Upper lobe of left lung (tissue), 6 donors: ENCODE measurements at regions not wholly inside any gene's neighbourhood (a gene's known extent, or its start where the extent isn't known, plus 50 kb on each side); places are given as distances from the start of the nearest gene placed in this dataset.
"Not testable (repeated sequence)": the region's sequence is repeated elsewhere in the genome, so short reads cannot be mapped to it uniquely, and the experiment has no call there.

Experiments used
- ATAC-seq, 2 donors: fragments of 200-7000 bp; cut with Tn5 transposase; one replicate each; pipeline ENCODE4 v1.9.1; 2022; ENCODE audit warnings: mild to moderate bottlenecking in 2 of 2, moderate library complexity in 2 of 2; ENCODE audit not compliant: low FRiP score in 2 of 2
- DNase-seq, 2 donors: peaks; one replicate each; pipeline ENCODE4 v3.0.0-alpha.2; 2019 to 2020
- H3K27ac ChIP-seq, 4 donors: fragments of 200-600 bp; sonication (generic); one replicate each; pipeline ENCODE4 v1.5.1; 2016 to 2019
- H3K27me3 ChIP-seq, 4 donors: fragments of 200-600 bp; sonication (generic); one replicate each; pipeline ENCODE4 v1.5.1; 2017 to 2019
- H3K36me3 ChIP-seq, 4 donors: fragments of 200-600 bp; sonication (generic); one replicate each; pipeline ENCODE4 v1.5.1; 2016 to 2019
- H3K4me1 ChIP-seq, 4 donors: fragments of 200-600 bp; sonication (generic); one replicate each; pipeline ENCODE4 v1.5.1; 2018 to 2019
- H3K4me3 ChIP-seq, 4 donors: fragments of 200-600 bp; sonication (generic); one replicate each; pipeline ENCODE4 v1.5.1; 2017 to 2019; ENCODE audit warnings: mild to moderate bottlenecking in 2 of 4, moderate library complexity in 1 of 4
- H3K9me3 ChIP-seq, 4 donors: fragments of 200-600 bp; sonication (generic); one replicate each; pipeline ENCODE4 v1.5.1; 2018 to 2019
- CTCF ChIP-seq, 6 experiments: fragments of 450-650 bp in 4 of 6; fragments of 200-600 bp in 2 of 6; sonication (generic) in 2 of 6; IDR thresholded peaks; one replicate each; pipeline ENCODE4 v1.5.1; 2016 to 2019; ENCODE audit warnings: antibody characterized with exemption in 6 of 6
- EP300 ChIP-seq, 4 donors: sonication (generic); formaldehyde crosslinking; IDR thresholded peaks; one replicate each; pipeline ENCODE4 v1.5.1; 2017; ENCODE audit warnings: antibody characterized with exemption in 4 of 4, control low read depth in 2 of 4
- POLR2A ChIP-seq, 4 donors: fragments of 450-650 bp; IDR thresholded peaks; one replicate each; pipeline ENCODE4 v1.5.1; 2016 to 2017; ENCODE audit warnings: antibody characterized with exemption in 4 of 4, mild to moderate bottlenecking in 2 of 4
- POLR2AphosphoS5 ChIP-seq, 2 donors: sonication (generic); formaldehyde crosslinking; IDR thresholded peaks; one replicate each; pipeline ENCODE4 v1.5.1; 2017; ENCODE audit warnings: antibody characterized with exemption in 2 of 2
- WGBS, 2 donors: methylation state at CpG; one replicate each; pipeline ENCODE4 v1.1.5; 2017 to 2018; 5-methylcytosine and 5-hydroxymethylcytosine counted together
- donor health status: DM: no; HTN: no; CAD: no; lungs with moderate emphysema.
- donor health status: DM: no; HTN: yes; CAD: no; lungs with severe emphysema.

GRCh38 chr6:84967389-84967788, 203.0 kb upstream of the TBX18 start:
- H3K4me3 ChIP-seq: no peak overlapping the region
- no peak for DNase-seq
- no peaks in the 10 kb centered on the region for H3K36me3 ChIP-seq
- no peaks in the 10 kb centered on the region for H3K4me1 ChIP-seq
- WGBS, 2 donors: 64 to 75% methylated on average over 7 of the region's 7 CpGs
- no peaks in the 10 kb centered on the region for H3K27me3 ChIP-seq
- H3K27ac ChIP-seq: no peak overlapping the region
- ATAC-seq: no peak
- peaks cover 10 to 28% (median 12%) of the 10 kb centered on the region in 4 donors for H3K9me3 ChIP-seq
- TF ChIP-seq POLR2AphosphoS5 (IDR thresholded peaks at IDR 0.05) (no peak), CTCF (IDR thresholded peaks at IDR 0.05) (no peak), POLR2A (IDR thresholded peaks at IDR 0.05) (no peak), EP300 (IDR thresholded peaks at IDR 0.05) (no peak)

DNA sequence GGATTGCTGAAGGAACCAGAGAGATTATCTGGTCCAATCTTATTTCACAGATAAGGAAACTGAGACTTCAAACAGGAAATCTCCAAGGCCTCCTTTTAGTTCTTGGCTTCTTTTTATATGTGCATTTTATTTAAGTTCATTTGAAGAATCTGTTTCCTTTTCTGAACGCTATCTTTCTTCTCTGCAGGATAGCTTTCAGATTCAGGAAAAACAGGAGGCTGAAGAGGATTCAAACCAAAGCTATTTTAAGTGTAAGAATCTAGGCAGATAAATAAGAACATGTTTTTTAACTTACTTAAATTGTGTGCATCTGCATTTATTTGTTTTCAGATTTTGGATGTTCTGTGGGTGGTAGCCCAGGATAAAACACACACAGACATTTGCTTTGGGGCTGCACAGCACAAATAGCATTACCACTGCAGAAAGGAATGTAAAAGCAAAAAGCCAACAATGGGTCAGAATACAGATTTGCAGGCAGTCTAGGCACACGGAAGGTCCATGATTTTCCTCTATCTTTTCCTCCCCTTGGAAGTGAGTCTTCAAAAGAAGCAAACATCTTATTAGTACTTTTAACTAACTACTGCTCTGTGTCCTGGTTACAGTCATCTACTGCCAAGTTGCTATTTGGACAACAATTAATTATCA, 188.8 kb upstream of the TBX18 start:
- 41 to 45% methylated on average over 2 of the region's 2 CpGs for WGBS, 2 donors
- no peak overlapping the region for H3K27ac ChIP-seq

DNA sequence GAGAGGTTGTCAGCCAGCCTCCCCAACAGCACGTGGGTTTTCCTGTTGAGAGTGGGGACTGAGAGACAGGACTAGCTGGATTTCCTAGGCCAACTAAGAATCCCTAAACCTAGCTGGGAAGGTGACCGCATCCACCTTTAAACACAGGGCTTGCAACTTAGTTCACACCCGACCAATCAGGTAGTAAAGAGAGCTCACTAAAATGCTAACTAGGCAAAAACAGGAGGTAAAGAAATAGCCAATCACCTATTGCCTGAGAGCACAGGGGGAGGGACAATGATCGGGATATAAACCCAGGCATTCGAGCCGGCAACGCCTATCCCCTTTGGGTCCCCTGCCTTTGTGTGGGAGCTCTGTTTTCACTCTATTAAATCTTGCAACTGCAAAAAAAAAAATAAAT, 180.5 kb upstream of the TBX18 start:
- H3K27ac ChIP-seq, H3K27me3 ChIP-seq, H3K9me3 ChIP-seq, ATAC-seq, H3K4me3 ChIP-seq, DNase-seq, H3K36me3 ChIP-seq, H3K4me1 ChIP-seq: not testable (repeated sequence)
- WGBS, 2 donors: 77 to 87% methylated on average over 7 of the region's 7 CpGs

More for the DNA sequence above, 188.8 kb upstream of the TBX18 start:
- TF ChIP-seq POLR2A (IDR thresholded peaks at IDR 0.05) (no peak), POLR2AphosphoS5 (IDR thresholded peaks at IDR 0.05) (no peak), CTCF (IDR thresholded peaks at IDR 0.05) (no peak), EP300 (IDR thresholded peaks at IDR 0.05) (no peak)
- Histone ChIP-seq H3K9me3 (peaks cover 0 to 4% (median 0%) of the 10 kb centered on the region in 4 donors), H3K4me3 (no peak overlapping the region), H3K27me3 (no peaks in the 10 kb centered on the region), H3K36me3 (no peaks in the 10 kb centered on the region), H3K4me1 (no peaks in the 10 kb centered on the region)
- DNase-seq: no peak
- ATAC-seq: peak in 1 of 2 donors; percentile 48

DNA sequence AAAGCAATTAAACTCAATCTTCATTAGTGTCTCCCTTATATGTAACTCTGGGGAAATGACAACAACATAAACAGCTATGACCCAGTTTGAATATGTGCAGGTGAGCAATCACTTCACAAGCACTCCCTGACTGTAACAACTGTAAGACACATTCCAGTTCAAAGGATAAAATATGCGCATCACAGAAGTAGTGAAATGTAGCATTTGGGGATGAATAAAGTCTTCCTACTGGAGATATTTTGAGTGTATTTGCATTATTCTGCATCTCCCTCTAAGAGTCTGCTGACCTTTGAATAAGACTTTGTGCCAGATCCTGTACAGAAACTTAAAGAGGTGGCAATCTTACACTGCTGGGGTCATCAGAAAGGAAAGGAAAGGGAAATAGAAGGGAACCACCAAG, 179.5 kb upstream of the TBX18 start:
- ATAC-seq (no peak), DNase-seq (no peak)
- Histone ChIP-seq H3K9me3 (peaks cover 0 to 9% (median 0%) of the 10 kb centered on the region in 4 donors), H3K4me1 (no peaks in the 10 kb centered on the region), H3K27me3 (no peaks in the 10 kb centered on the region), H3K27ac (no peak overlapping the region), H3K4me3 (no peak overlapping the region), H3K36me3 (no peaks in the 10 kb centered on the region)
- TF ChIP-seq CTCF (IDR thresholded peaks at IDR 0.05) (no peak), POLR2A (IDR thresholded peaks at IDR 0.05) (no peak), POLR2AphosphoS5 (IDR thresholded peaks at IDR 0.05) (no peak), EP300 (IDR thresholded peaks at IDR 0.05) (no peak)
- 81 to 100% methylated on average over 1 of the region's 1 CpG for WGBS, 2 donors

DNA sequence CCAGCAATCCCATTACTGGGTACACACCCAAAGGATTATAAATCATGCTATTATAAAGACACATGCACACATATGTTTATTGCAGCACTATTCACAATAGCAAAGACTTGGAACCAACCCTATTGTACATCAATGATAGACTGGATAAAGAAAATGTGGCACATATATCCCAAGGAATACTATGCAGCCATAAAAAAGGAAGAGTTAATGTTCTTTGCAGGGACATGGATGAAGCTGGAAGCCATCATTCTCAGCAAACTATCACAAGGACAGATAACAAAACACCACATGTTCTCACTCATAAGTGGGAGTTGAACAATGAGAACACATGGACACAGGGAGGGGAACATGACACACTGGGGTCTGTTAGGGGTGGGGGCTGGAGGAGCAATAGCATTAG, 177.2 kb upstream of the TBX18 start:
- not testable (repeated sequence) for H3K27ac ChIP-seq, ATAC-seq, H3K27me3 ChIP-seq, DNase-seq, H3K4me3 ChIP-seq, H3K36me3 ChIP-seq, H3K4me1 ChIP-seq, H3K9me3 ChIP-seq

DNA sequence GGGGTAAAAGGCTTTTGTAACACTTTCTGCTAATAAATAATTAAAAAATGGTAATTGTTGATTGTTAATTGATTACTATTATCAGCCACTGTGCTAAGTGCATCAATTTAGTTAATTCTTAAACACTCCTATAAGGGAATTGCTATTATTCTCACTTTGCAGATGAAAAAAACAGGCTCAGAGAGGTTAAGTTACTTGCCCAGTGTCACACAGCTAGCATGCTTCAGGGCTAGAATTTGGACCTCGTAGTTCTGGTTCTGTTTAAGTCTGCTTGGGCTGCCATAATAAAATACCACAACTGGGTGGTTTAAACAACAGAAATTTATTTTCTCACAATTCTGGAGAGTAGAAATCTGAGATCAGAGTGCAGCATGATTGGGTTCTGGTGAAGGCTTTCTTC, 164.8 kb upstream of the TBX18 start:
- no peak overlapping the region for H3K4me3 ChIP-seq
- no peak for ATAC-seq
- no peaks in the 10 kb centered on the region for H3K4me1 ChIP-seq
- H3K27me3 ChIP-seq: no peaks in the 10 kb centered on the region
- no peaks in the 10 kb centered on the region for H3K9me3 ChIP-seq
- DNase-seq: no peak
- 79 to 89% methylated on average over 1 of the region's 1 CpG for WGBS, 2 donors
- TF ChIP-seq CTCF (IDR thresholded peaks at IDR 0.05): no peak
- TF ChIP-seq EP300 (IDR thresholded peaks at IDR 0.05): no peak
- no peak for TF ChIP-seq POLR2A (IDR thresholded peaks at IDR 0.05)
- TF ChIP-seq POLR2AphosphoS5 (IDR thresholded peaks at IDR 0.05): no peak
- H3K36me3 ChIP-seq: no peaks in the 10 kb centered on the region
- no peak overlapping the region for H3K27ac ChIP-seq
